ENCODE measurements at regions not wholly inside any gene's neighbourhood (a gene's known extent, or its start where the extent isn't known, plus 50 kb on each side); places are given as distances from the start of the nearest gene placed in this dataset.

- POLR2A ChIA-PET (ENCODE audit: low non-redundant PET), result no interaction called here
- DNase-seq (ENCODE audit: low spot score), result no peak
- CTCF ChIA-PET, result no interaction called here
- no peak for TF ChIP-seq CTCF (conservative IDR thresholded peaks at IDR 0.05; ENCODE audit: low read depth)
- no peak overlapping the region for H3K27ac ChIP-seq
Observed at GRCh38 chr2:150159300-150159699, 328.2 kb downstream of the RND3 start.

- TF ChIP-seq CTCF (conservative IDR thresholded peaks at IDR 0.05; ENCODE audit: low read depth), result no peak
- POLR2A ChIA-PET (ENCODE audit: low non-redundant PET), result no interaction called here
- CTCF ChIA-PET, result no interaction called here
- H3K27ac ChIP-seq, result no peak overlapping the region
- no peak for DNase-seq (ENCODE audit: low spot score)
Observed at GRCh38 chr2:150156876-150157275, 330.6 kb downstream of the RND3 start.

- no peak overlapping the region for H3K27ac ChIP-seq
- POLR2A ChIA-PET (ENCODE audit: low non-redundant PET), result no interaction called here
- no peak for DNase-seq (ENCODE audit: low spot score)
- CTCF ChIA-PET, result no interaction called here
- no peak for TF ChIP-seq CTCF (conservative IDR thresholded peaks at IDR 0.05; ENCODE audit: low read depth)
Observed at GRCh38 chr2:150156415-150156814, 331.1 kb downstream of the RND3 start.

- ChIA-PET POLR2A (ENCODE audit: low non-redundant PET) (no interaction called here), CTCF (no interaction called here)
- DNase-seq (ENCODE audit: low spot score), result no peak
- H3K27ac ChIP-seq, result no peak overlapping the region
- no peak for TF ChIP-seq CTCF (conservative IDR thresholded peaks at IDR 0.05; ENCODE audit: low read depth)
Observed at GRCh38 chr2:150154308-150154797, 333.1 kb downstream of the RND3 start.

GRCh38 chr2:150153646-150154307 is 333.7 kb downstream of the RND3 start:
- ChIA-PET CTCF (interaction anchor here (0.5 kb wide), 1 partner anchor 742 kb away, joined by 3 read pairs; no protein-coding TSS in a partner anchor), POLR2A (ENCODE audit: low non-redundant PET) (no interaction called here)
- DNase-seq (ENCODE audit: low spot score), result no peak
- TF ChIP-seq CTCF (conservative IDR thresholded peaks at IDR 0.05; ENCODE audit: low read depth), result no peak
- no peak overlapping the region for H3K27ac ChIP-seq

GRCh38 chr2:150152230-150152629 is 335.2 kb downstream of the RND3 start:
- ChIA-PET CTCF (interaction anchor here (0.6 kb wide), 1 partner anchor 92 kb away, joined by 5 read pairs; no protein-coding TSS in a partner anchor), POLR2A (ENCODE audit: low non-redundant PET) (no interaction called here)
- TF ChIP-seq CTCF (conservative IDR thresholded peaks at IDR 0.05; ENCODE audit: low read depth), result no peak
- no peak overlapping the region for H3K27ac ChIP-seq
- no peak for DNase-seq (ENCODE audit: low spot score)

Measured in RWPE1 (cell line).